B cell (primary cell): ENCODE measurements at regions not wholly inside any gene's neighbourhood (a gene's known extent, or its start where the extent isn't known, plus 50 kb on each side); places are given as distances from the start of the nearest gene placed in this dataset.
"Not testable (repeated sequence)": the region's sequence is repeated elsewhere in the genome, so short reads cannot be mapped to it uniquely, and the experiment has no call there.

ENCODE experiments used
- ATAC-seq: fragments of 200-7000 bp; cut with Tn5 transposase; one replicate; pipeline ENCODE4 v1.10.0; 2021; ENCODE audit warnings: low read depth, mild to moderate bottlenecking, moderate number of reproducible peaks, moderate library complexity
- CTCF ChIA-PET: fragments of 350-600 bp; sonication (Branson Sonifier 250); formaldehyde crosslinking; loops from one replicate; lab custom pipeline; 2021; ENCODE audit warnings: antibody characterized with exemption, inconsistent platforms; lab: Charles Lee
- POLR2A ChIA-PET: fragments of 350-600 bp; sonication (Branson Sonifier 250); formaldehyde crosslinking; loops from one replicate; lab custom pipeline; 2021; ENCODE audit warnings: antibody characterized with exemption; lab: Charles Lee
- DNase-seq: peaks from one replicate; pipeline ENCODE4 v3.0.0; 2013
- H2AFZ ChIP-seq: 2 replicates; pipeline ENCODE4 v1.6.1; 2012; ENCODE audit warnings: mild to moderate bottlenecking, low read depth, low read length; ENCODE audit not compliant: insufficient read depth, poor library complexity, severe bottlenecking
- H3K27ac ChIP-seq, 2 donors: 1 replicate in 1 of 2; 2 replicates in 1 of 2; pipeline ENCODE4 v1.5.1; 2012 to 2013; ENCODE audit warnings: low read length in 2 of 2, mild to moderate bottlenecking in 2 of 2, moderate library complexity in 1 of 2
- H3K27me3 ChIP-seq, 4 experiments: fragments of 200-600 bp in 1 of 4; sonication (generic) in 1 of 4; replicated peaks in 1 of 4; 1 replicate in 2 of 4; 2 replicates in 2 of 4; pipeline versions ENCODE4 v1.6.1 to v1.7.0; 2013 to 2016; ENCODE audit warnings: low read length in 3 of 4, mild to moderate bottlenecking in 2 of 4, mixed read lengths in 1 of 4, moderate library complexity in 1 of 4; ENCODE audit not compliant: insufficient read depth in 4 of 4, control insufficient read depth in 3 of 4; ENCODE audit errors: control extremely low read depth in 1 of 4
- H3K36me3 ChIP-seq, 2 experiments: replicated peaks in 1 of 2; 1 replicate in 1 of 2; 2 replicates in 1 of 2; pipeline versions ENCODE4 v1.6.1 to v1.7.1; 2013; ENCODE audit warnings: low read length in 1 of 2; ENCODE audit not compliant: insufficient read depth in 2 of 2, control insufficient read depth in 1 of 2; ENCODE audit errors: control extremely low read depth in 1 of 2, extremely low read depth in 1 of 2
- H3K4me1 ChIP-seq, 2 donors: fragments of 200-600 bp in 1 of 2; sonication (generic) in 1 of 2; 1 replicate in 1 of 2; 2 replicates in 1 of 2; pipeline versions ENCODE4 v1.5.1 to v1.6.1; 2013 to 2017; ENCODE audit warnings: low read length in 2 of 2; ENCODE audit not compliant: control insufficient read depth in 2 of 2, insufficient read depth in 2 of 2
- H3K4me2 ChIP-seq: replicated peaks from 2 replicates; pipeline ENCODE3; 2012; ENCODE audit warnings: mild to moderate bottlenecking, low read depth, low read length; ENCODE audit not compliant: poor library complexity, severe bottlenecking
- H3K4me3 ChIP-seq, 5 experiments: fragments of 200-600 bp in 1 of 5; sonication (generic) in 1 of 5; 1 replicate in 3 of 5; 2 replicates in 2 of 5; pipeline versions ENCODE4 v1.5.1 to v1.7.0; 2011 to 2016; ENCODE audit warnings: low read length in 4 of 5, mild to moderate bottlenecking in 4 of 5, low read depth in 2 of 5, control low read depth in 1 of 5, moderate library complexity in 1 of 5; ENCODE audit not compliant: insufficient read depth in 1 of 5; ENCODE audit errors: control extremely low read depth in 1 of 5, extremely low read depth in 1 of 5
- H3K79me2 ChIP-seq: fragments of 200-600 bp; sonication (generic); one replicate; pipeline ENCODE4 v1.6.0; 2016; ENCODE audit warnings: low read length; ENCODE audit not compliant: control insufficient read depth, insufficient read depth
- H3K9ac ChIP-seq: fragments of 200-600 bp; sonication (generic); 2 replicates; pipeline ENCODE4 v1.6.1; 2017; ENCODE audit warnings: mild to moderate bottlenecking, low read length, moderate library complexity
- H3K9me3 ChIP-seq, 3 donors: one replicate each; pipeline versions ENCODE4 v1.6.1 to v1.7.1; 2013; ENCODE audit warnings: low read length in 2 of 3; ENCODE audit not compliant: control insufficient read depth in 2 of 3, insufficient read depth in 1 of 3; ENCODE audit errors: control extremely low read depth in 1 of 3
- H4K20me1 ChIP-seq: 2 replicates; pipeline ENCODE4 v1.6.0; 2012; ENCODE audit warnings: mild to moderate bottlenecking, low read length; ENCODE audit not compliant: insufficient read depth, control insufficient read depth, poor library complexity, severe bottlenecking
- H3K27ac Mint-ChIP-seq: one replicate; pipeline ENCODE4 v1.8.0; 2021; ENCODE audit warnings: mixed read lengths
- H3K27me3 Mint-ChIP-seq: one replicate; pipeline ENCODE4 v1.8.0; 2021; ENCODE audit warnings: mixed read lengths
- H3K4me1 Mint-ChIP-seq: one replicate; pipeline ENCODE4 v1.8.0; 2021; ENCODE audit warnings: mixed read lengths
- H3K4me3 Mint-ChIP-seq: one replicate; pipeline ENCODE4 v1.8.0; 2021; ENCODE audit warnings: mixed read lengths
- H3K9me3 Mint-ChIP-seq: one replicate; pipeline ENCODE4 v1.8.0; 2022; ENCODE audit warnings: mixed read lengths; ENCODE audit not compliant: insufficient read depth
- CTCF ChIP-seq: fragments of 200-600 bp; IDR thresholded peaks from one replicate; pipeline ENCODE4 v1.8.0; 2022; ENCODE audit warnings: antibody characterized with exemption, mild to moderate bottlenecking
- EZH2 ChIP-seq: IDR thresholded peaks from 2 replicates; pipeline ENCODE4 v1.6.1; 2012; ENCODE audit warnings: borderline replicate concordance, low read depth, mild to moderate bottlenecking, moderate library complexity, low read length; ENCODE audit not compliant: insufficient read depth, poor library complexity, severe bottlenecking
- WGBS: methylation state at CpG from one replicate; pipeline ENCODE4 v1.1.5; 2013; ENCODE audit warnings: missing lambda C conversion rate; ENCODE audit not compliant: insufficient coverage; 5-methylcytosine and 5-hydroxymethylcytosine counted together
- intact Hi-C: fragments of 100-400 bp; cut with micrococcal nuclease; formaldehyde crosslinking; loops from one replicate; pipeline ENCODE4 v1.10.0; 2022

DNA sequence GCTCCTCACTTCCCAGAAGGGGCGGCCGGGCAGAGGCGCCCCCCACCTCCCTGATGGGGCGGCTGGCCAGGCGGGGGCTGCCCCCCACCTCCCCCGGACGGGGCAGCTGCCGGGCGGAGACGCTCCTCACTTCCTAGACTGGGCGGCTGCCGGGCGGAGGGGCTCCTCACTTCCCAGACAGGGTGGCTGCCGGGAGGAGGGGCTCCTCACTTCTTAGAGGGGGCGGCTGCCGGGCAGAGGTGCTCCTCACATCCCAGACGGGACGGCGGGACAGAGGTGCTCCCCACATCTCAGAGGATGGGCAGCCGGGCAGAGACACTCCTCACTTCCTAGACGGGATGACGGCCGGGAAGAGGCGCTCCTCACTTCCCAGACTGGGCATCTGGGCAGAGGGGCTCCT lies 534.0 kb upstream of the FAM98A start:
- CTCF ChIA-PET, H3K9ac ChIP-seq, H3K9me3 ChIP-seq, DNase-seq, H3K79me2 ChIP-seq, H2AFZ ChIP-seq, ATAC-seq, H3K4me1 ChIP-seq, H3K36me3 ChIP-seq, POLR2A ChIA-PET, H3K4me2 ChIP-seq, H4K20me1 ChIP-seq, H3K27me3 Mint-ChIP-seq, H3K27ac ChIP-seq, intact Hi-C loops, H3K4me3 Mint-ChIP-seq, H3K4me3 ChIP-seq, H3K4me1 Mint-ChIP-seq, H3K9me3 Mint-ChIP-seq, H3K27ac Mint-ChIP-seq, H3K27me3 ChIP-seq: not testable (repeated sequence)
- 98% methylated on average over 18 of the region's 24 CpGs for WGBS

DNA sequence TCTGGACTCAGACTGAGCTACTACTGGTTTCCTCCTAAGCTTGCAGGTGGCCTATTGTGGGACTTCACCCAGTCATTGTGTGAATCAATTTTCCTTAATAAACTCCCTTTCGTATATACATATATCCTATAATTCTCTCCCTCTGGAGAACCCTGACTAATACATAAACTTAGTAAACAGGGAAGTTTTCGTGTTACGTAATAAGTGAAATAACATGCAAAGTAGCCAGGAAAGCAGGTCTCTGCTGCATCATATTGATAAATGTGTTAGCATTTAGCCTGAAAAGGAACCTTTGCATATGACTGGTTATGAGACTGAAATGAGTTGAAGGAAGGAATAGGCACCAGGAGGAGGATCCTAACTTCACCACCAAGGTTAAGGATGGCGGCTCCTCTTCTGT lies 527.2 kb upstream of the FAM98A start:
- intact Hi-C loops = no loop called here
- H3K4me2 ChIP-seq = no peak overlapping the region
- no peak for TF ChIP-seq EZH2
- no peak for TF ChIP-seq CTCF
- no peaks in the 10 kb centered on the region for H3K36me3 ChIP-seq
- H3K4me3 ChIP-seq = no peak overlapping the region
- no peak overlapping the region for H3K4me3 Mint-ChIP-seq
- H3K27me3 Mint-ChIP-seq = no peaks in the 10 kb centered on the region
- ATAC-seq (no peak), DNase-seq (no peak)
- no peaks in the 10 kb centered on the region for H4K20me1 ChIP-seq
- H3K9me3 Mint-ChIP-seq = no peaks in the 10 kb centered on the region
- POLR2A ChIA-PET = no interaction called here
- peaks cover 0 to 1% (median 0%) of the 10 kb centered on the region in 3 donors for H3K9me3 ChIP-seq
- H3K4me1 Mint-ChIP-seq = no peaks in the 10 kb centered on the region
- no peak overlapping the region for H3K9ac ChIP-seq
- H3K27me3 ChIP-seq = no peaks in the 10 kb centered on the region
- no peak overlapping the region for H3K27ac Mint-ChIP-seq
- H3K27ac ChIP-seq = no peak overlapping the region
- no peaks in the 10 kb centered on the region for H3K79me2 ChIP-seq
- CTCF ChIA-PET = no interaction called here
- no peaks in the 10 kb centered on the region for H3K4me1 ChIP-seq
- H2AFZ ChIP-seq = no peak overlapping the region
- no CpG with 5 or more reads among the region's 4 CpGs for WGBS
